Urothelium cell line (cell line): ENCODE measurements at regions not wholly inside any gene's neighbourhood (a gene's known extent, or its start where the extent isn't known, plus 50 kb on each side); places are given as distances from the start of the nearest gene placed in this dataset.
"Not testable (repeated sequence)": the region's sequence is repeated elsewhere in the genome, so short reads cannot be mapped to it uniquely, and the experiment has no call there.

Experiments used
- DNase-seq: peaks from one replicate; pipeline ENCODE4 v3.0.0; 2011; ENCODE audit warnings: low spot score, mixed read lengths
- FAIRE-seq: peaks from 2 replicates; lab custom pipeline; 2011; peaks lifted over from hg19 to GRCh38; lab: Jason Lieb, UNC

GRCh38 chr7:84738583-84739150, 448.2 kb downstream of the SEMA3D start:
- FAIRE-seq (no peak), DNase-seq (no peak)

GRCh38 chr7:84735677-84736076, 451.2 kb downstream of the SEMA3D start:
- DNase-seq (no peak), FAIRE-seq (no peak)

GRCh38 chr7:84735011-84735410, 451.8 kb downstream of the SEMA3D start:
- FAIRE-seq (no peak), DNase-seq (no peak)

- FAIRE-seq, DNase-seq: not testable (repeated sequence)
Observed at GRCh38 chr7:84733976-84734375, 452.9 kb downstream of the SEMA3D start.

GRCh38 chr7:84730864-84731263, 456.0 kb downstream of the SEMA3D start:
- not testable (repeated sequence) for DNase-seq, FAIRE-seq

GRCh38 chr7:84729284-84729683, 457.6 kb downstream of the SEMA3D start:
- DNase-seq, result no peak

GRCh38 chr7:84722734-84723133, 464.1 kb downstream of the SEMA3D start:
- FAIRE-seq, result no peak
- no peak for DNase-seq

More at GRCh38 chr7:84729284-84729683, 457.6 kb downstream of the SEMA3D start:
- FAIRE-seq, result no peak

- FAIRE-seq (no peak), DNase-seq (no peak)
Observed at GRCh38 chr7:84722086-84722485, 464.8 kb downstream of the SEMA3D start.

GRCh38 chr7:84720456-84721097, 466.3 kb downstream of the SEMA3D start:
- DNase-seq, result no peak
- no peak for FAIRE-seq

- no peak for DNase-seq
Observed at GRCh38 chr7:84714765-84715164, 472.1 kb downstream of the SEMA3D start.

GRCh38 chr7:84712374-84713121, 474.3 kb downstream of the SEMA3D start:
- FAIRE-seq (no peak), DNase-seq (no peak)

More at GRCh38 chr7:84714765-84715164, 472.1 kb downstream of the SEMA3D start:
- no peak for FAIRE-seq

GRCh38 chr7:84710538-84710937, 476.3 kb downstream of the SEMA3D start:
- DNase-seq, FAIRE-seq: not testable (repeated sequence)

- no peak for FAIRE-seq
- no peak for DNase-seq
Observed at GRCh38 chr7:84705706-84706105, 481.1 kb downstream of the SEMA3D start.

GRCh38 chr7:84705079-84705478, 481.8 kb downstream of the SEMA3D start:
- DNase-seq (no peak), FAIRE-seq (no peak)

GRCh38 chr7:84704380-84704779, 482.5 kb downstream of the SEMA3D start:
- FAIRE-seq, result no peak
- DNase-seq, result no peak

GRCh38 chr7:84701524-84702306, 485.1 kb downstream of the SEMA3D start:
- DNase-seq (peak; percentile 75), FAIRE-seq (peak; percentile 67)

GRCh38 chr7:84700563-84701370, 486.1 kb downstream of the SEMA3D start:
- FAIRE-seq, result no peak
- DNase-seq, result no peak

GRCh38 chr7:84697506-84697905, 489.4 kb downstream of the SEMA3D start:
- DNase-seq, result no peak
- FAIRE-seq, result no peak

GRCh38 chr7:84693483-84693882, 493.4 kb downstream of the SEMA3D start:
- FAIRE-seq, result no peak

GRCh38 chr7:84688671-84689070, 494.1 kb upstream of the SEMA3A start:
- DNase-seq (no peak), FAIRE-seq (no peak)

More at GRCh38 chr7:84693483-84693882, 493.4 kb downstream of the SEMA3D start:
- no peak for DNase-seq
